Gastrocnemius medialis (tissue), 4 donors: ENCODE measurements at regions not wholly inside any gene's neighbourhood (a gene's known extent, or its start where the extent isn't known, plus 50 kb on each side); places are given as distances from the start of the nearest gene placed in this dataset.
"Not testable (repeated sequence)": the region's sequence is repeated elsewhere in the genome, so short reads cannot be mapped to it uniquely, and the experiment has no call there.

Experiments
- ATAC-seq, 2 donors: fragments of 150-250 bp; one replicate each; pipeline ENCODE4 v1.9.1; 2016
- DNase-seq, 2 donors: peaks; one replicate each; pipeline ENCODE4 v3.0.0-alpha.2; 2019
- H3K27ac ChIP-seq, 4 donors: fragments of 200-600 bp; sonication (generic); 1 replicate in 1 of 4; 2 replicates in 3 of 4; pipeline ENCODE4 v1.5.1; 2016 to 2018; ENCODE audit warnings: mild to moderate bottlenecking in 2 of 4, moderate library complexity in 1 of 4
- H3K27me3 ChIP-seq, 3 donors: fragments of 200-600 bp; sonication (generic) in 2 of 3; 1 replicate in 1 of 3; 2 replicates in 2 of 3; pipeline versions ENCODE4 v1.5.1 to v1.6.0; 2016 to 2019; ENCODE audit warnings: mild to moderate bottlenecking in 1 of 3, moderate library complexity in 1 of 3
- H3K36me3 ChIP-seq, 2 donors: fragments of 200-600 bp; sonication (generic) in 1 of 2; one replicate each; pipeline ENCODE4 v1.5.1; 2017 to 2018
- H3K4me1 ChIP-seq, 2 donors: fragments of 200-600 bp; sonication (generic) in 1 of 2; one replicate each; pipeline ENCODE4 v1.5.1; 2016 to 2017; ENCODE audit warnings: mild to moderate bottlenecking in 2 of 2
- H3K4me3 ChIP-seq, 4 donors: fragments of 200-600 bp; sonication (generic) in 3 of 4; 1 replicate in 1 of 4; 2 replicates in 3 of 4; pipeline ENCODE4 v1.5.1; 2016 to 2019; ENCODE audit warnings: mild to moderate bottlenecking in 2 of 4
- H3K9me3 ChIP-seq, 3 donors: fragments of 200-600 bp; sonication (generic) in 2 of 3; 1 replicate in 1 of 3; 2 replicates in 2 of 3; pipeline ENCODE4 v1.5.1; 2016 to 2019
- CTCF ChIP-seq, 5 experiments: fragments of 450-650 bp in 3 of 5; fragments of 200-600 bp in 2 of 5; sonication (generic) in 2 of 5; IDR thresholded peaks in 4 of 5; conservative IDR thresholded peaks in 1 of 5; 1 replicate in 4 of 5; 2 replicates in 1 of 5; pipeline ENCODE4 v1.5.1; 2016 to 2019; ENCODE audit warnings: antibody characterized with exemption in 5 of 5, mild to moderate bottlenecking in 3 of 5, moderate library complexity in 3 of 5
- POLR2A ChIP-seq, 2 donors: fragments of 450-650 bp; IDR thresholded peaks; one replicate each; pipeline ENCODE4 v1.6.1; 2017; ENCODE audit warnings: antibody characterized with exemption in 2 of 2, mild to moderate bottlenecking in 2 of 2, moderate library complexity in 2 of 2
- in situ Hi-C, 4 donors: fragments of 200-750 bp; cut with MboI; loops; one replicate each; pipeline versions ENCODE4 v1.15.0 to v1.8.0; 2017; ENCODE audit warnings: low sequenced_read_pairs in 4 of 4
- intact Hi-C: fragments of 100-400 bp; cut with DNase I; formaldehyde crosslinking; loops from one replicate; pipeline ENCODE4 v1.15.1; 2023; ENCODE audit warnings: low total_unique reads

GRCh38 chr7:114150689-114151088 lies 231.9 kb upstream of the PPP1R3A start:
- Histone ChIP-seq H3K27me3 (no peaks in the 10 kb centered on the region), H3K36me3 (no peaks in the 10 kb centered on the region), H3K27ac (no peak overlapping the region), H3K9me3 (no peaks in the 10 kb centered on the region), H3K4me3 (no peak overlapping the region), H3K4me1 (peaks cover 18 to 32% of the 10 kb centered on the region in 2 donors)
- intact Hi-C loops: no loop called here
- DNase-seq: no peak
- ATAC-seq: no peak
- in situ Hi-C loops: no loop called here
- TF ChIP-seq POLR2A (IDR thresholded peaks at IDR 0.05): no peak
- TF ChIP-seq CTCF (IDR thresholded peaks at IDR 0.05 in 4 of 5, conservative IDR thresholded peaks at IDR 0.05 in 1 of 5): no peak

- H3K4me3 ChIP-seq: no peak overlapping the region
- intact Hi-C loops: no loop called here
- no peaks in the 10 kb centered on the region for H3K27me3 ChIP-seq
- ATAC-seq: no peak
- no peak for DNase-seq
- H3K4me1 ChIP-seq: peaks cover 6 to 13% of the 10 kb centered on the region in 2 donors
- H3K27ac ChIP-seq: no peak overlapping the region
- TF ChIP-seq CTCF (IDR thresholded peaks at IDR 0.05 in 4 of 5, conservative IDR thresholded peaks at IDR 0.05 in 1 of 5) (no peak), POLR2A (IDR thresholded peaks at IDR 0.05) (no peak)
- no peaks in the 10 kb centered on the region for H3K9me3 ChIP-seq
- no peaks in the 10 kb centered on the region for H3K36me3 ChIP-seq
- in situ Hi-C loops: no loop called here
These were observed 230.0 kb upstream of the PPP1R3A start for GRCh38 chr7:114148779-114149178.

- in situ Hi-C loops: no loop called here
- Histone ChIP-seq H3K4me1 (peaks cover 0 to 1% of the 10 kb centered on the region in 2 donors), H3K27ac (no peak overlapping the region), H3K36me3 (no peaks in the 10 kb centered on the region), H3K9me3 (no peaks in the 10 kb centered on the region), H3K27me3 (no peaks in the 10 kb centered on the region), H3K4me3 (no peak overlapping the region)
- TF ChIP-seq POLR2A (IDR thresholded peaks at IDR 0.05) (no peak), CTCF (IDR thresholded peaks at IDR 0.05 in 4 of 5, conservative IDR thresholded peaks at IDR 0.05 in 1 of 5) (no peak)
- intact Hi-C loops: no loop called here
- DNase-seq: no peak
- no peak for ATAC-seq
These were observed 222.6 kb upstream of the PPP1R3A start for GRCh38 chr7:114141415-114141814.

GRCh38 chr7:114140561-114140960 lies 221.8 kb upstream of the PPP1R3A start:
- no peaks in the 10 kb centered on the region for H3K36me3 ChIP-seq
- no peak for TF ChIP-seq CTCF (IDR thresholded peaks at IDR 0.05 in 4 of 5, conservative IDR thresholded peaks at IDR 0.05 in 1 of 5)
- TF ChIP-seq POLR2A (IDR thresholded peaks at IDR 0.05): no peak
- DNase-seq (no peak), ATAC-seq (no peak)
- intact Hi-C loops: no loop called here
- in situ Hi-C loops: no loop called here
- no peak overlapping the region for H3K27ac ChIP-seq
- no peak overlapping the region for H3K4me3 ChIP-seq
- H3K9me3 ChIP-seq: no peaks in the 10 kb centered on the region
- H3K27me3 ChIP-seq: no peaks in the 10 kb centered on the region
- no peaks in the 10 kb centered on the region for H3K4me1 ChIP-seq

DNA sequence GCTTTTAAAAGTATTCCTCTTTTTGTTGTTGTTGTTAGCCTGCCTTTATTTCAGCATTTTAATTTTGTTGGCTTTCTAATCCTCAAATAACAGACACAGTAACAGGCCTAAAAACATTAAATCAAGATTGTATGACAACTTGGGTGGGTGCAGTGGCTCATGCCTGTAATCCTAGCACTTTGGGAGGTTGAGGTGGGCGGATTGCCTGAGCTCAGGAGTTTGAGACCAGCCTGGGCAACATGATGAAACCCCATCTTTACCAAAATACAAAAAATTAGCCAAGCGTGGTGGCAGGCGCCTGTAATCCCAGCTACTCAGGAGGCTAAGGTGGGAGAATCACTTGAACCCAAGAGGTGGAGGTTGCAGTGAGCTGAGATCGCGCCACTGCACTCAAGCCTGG lies 220.9 kb upstream of the PPP1R3A start:
- H3K4me3 ChIP-seq, H3K9me3 ChIP-seq, ATAC-seq, in situ Hi-C loops, H3K36me3 ChIP-seq, intact Hi-C loops, H3K4me1 ChIP-seq, H3K27ac ChIP-seq, H3K27me3 ChIP-seq, DNase-seq: not testable (repeated sequence)
